ENCODE measurements at regions not wholly inside any gene's neighbourhood (a gene's known extent, or its start where the extent isn't known, plus 50 kb on each side); places are given as distances from the start of the nearest gene placed in this dataset.

- no peak for TF ChIP-seq POLR2A (IDR thresholded peaks at IDR 0.05)
- TF ChIP-seq, protein P1, sequence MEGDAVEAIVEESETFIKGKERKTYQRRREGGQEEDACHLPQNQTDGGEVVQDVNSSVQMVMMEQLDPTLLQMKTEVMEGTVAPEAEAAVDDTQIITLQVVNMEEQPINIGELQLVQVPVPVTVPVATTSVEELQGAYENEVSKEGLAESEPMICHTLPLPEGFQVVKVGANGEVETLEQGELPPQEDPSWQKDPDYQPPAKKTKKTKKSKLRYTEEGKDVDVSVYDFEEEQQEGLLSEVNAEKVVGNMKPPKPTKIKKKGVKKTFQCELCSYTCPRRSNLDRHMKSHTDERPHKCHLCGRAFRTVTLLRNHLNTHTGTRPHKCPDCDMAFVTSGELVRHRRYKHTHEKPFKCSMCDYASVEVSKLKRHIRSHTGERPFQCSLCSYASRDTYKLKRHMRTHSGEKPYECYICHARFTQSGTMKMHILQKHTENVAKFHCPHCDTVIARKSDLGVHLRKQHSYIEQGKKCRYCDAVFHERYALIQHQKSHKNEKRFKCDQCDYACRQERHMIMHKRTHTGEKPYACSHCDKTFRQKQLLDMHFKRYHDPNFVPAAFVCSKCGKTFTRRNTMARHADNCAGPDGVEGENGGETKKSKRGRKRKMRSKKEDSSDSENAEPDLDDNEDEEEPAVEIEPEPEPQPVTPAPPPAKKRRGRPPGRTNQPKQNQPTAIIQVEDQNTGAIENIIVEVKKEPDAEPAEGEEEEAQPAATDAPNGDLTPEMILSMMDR (IDR thresholded peaks at IDR 0.05): no peak
Observed at GRCh38 chr20:50301165-50301564, 110.5 kb downstream of the CEBPB start.

All from adrenal gland (tissue), 5 donors.